Sigmoid colon (tissue), 6 donors: ENCODE measurements at regions not wholly inside any gene's neighbourhood (a gene's known extent, or its start where the extent isn't known, plus 50 kb on each side); places are given as distances from the start of the nearest gene placed in this dataset.

Experiments used
- DNase-seq: peaks from one replicate; pipeline ENCODE4 v3.0.0-alpha.2; 2019
- H3K27ac ChIP-seq, 4 donors: fragments of 200-600 bp; sonication (generic); one replicate each; pipeline ENCODE4 v1.5.1; 2016 to 2019; ENCODE audit warnings: mild to moderate bottlenecking in 1 of 4
- H3K27me3 ChIP-seq, 3 donors: fragments of 200-600 bp; sonication (generic); one replicate each; pipeline ENCODE4 v1.5.1; 2019; ENCODE audit warnings: mild to moderate bottlenecking in 1 of 3
- H3K36me3 ChIP-seq, 4 donors: fragments of 200-600 bp; sonication (generic); one replicate each; pipeline ENCODE4 v1.5.1; 2016 to 2019
- H3K4me1 ChIP-seq, 4 donors: fragments of 200-600 bp; sonication (generic); one replicate each; pipeline ENCODE4 v1.5.1; 2017 to 2019
- H3K4me3 ChIP-seq, 4 donors: fragments of 200-600 bp; sonication (generic); one replicate each; pipeline ENCODE4 v1.5.1; 2017 to 2019; ENCODE audit warnings: mild to moderate bottlenecking in 2 of 4, moderate library complexity in 1 of 4
- H3K9me3 ChIP-seq, 4 donors: fragments of 200-600 bp in 3 of 4; sonication (generic) in 3 of 4; one replicate each; pipeline versions ENCODE4 v1.5.1 to v1.6.1; 2013 to 2019
- EP300 ChIP-seq, 4 donors: sonication (generic); formaldehyde crosslinking; IDR thresholded peaks; one replicate each; pipeline ENCODE4 v1.6.1; 2017; ENCODE audit warnings: antibody characterized with exemption in 4 of 4
- POLR2A ChIP-seq, 2 donors: fragments of 450-650 bp; IDR thresholded peaks; one replicate each; pipeline ENCODE4 v1.6.1; 2016; ENCODE audit warnings: antibody characterized with exemption in 2 of 2, mild to moderate bottlenecking in 2 of 2, moderate library complexity in 2 of 2
- POLR2AphosphoS5 ChIP-seq, 4 donors: sonication (generic); formaldehyde crosslinking; IDR thresholded peaks; one replicate each; pipeline ENCODE4 v1.6.1; 2017; ENCODE audit warnings: antibody characterized with exemption in 4 of 4
- WGBS, 2 donors: extraction: QIAGEN DNeasy Blood & Tissue Kit; methylation state at CpG; one replicate each; pipeline ENCODE4 v1.1.7; 2013; 5-methylcytosine and 5-hydroxymethylcytosine counted together
- intact Hi-C: fragments of 100-400 bp; cut with DNase I; formaldehyde crosslinking; loops from one replicate; pipeline ENCODE4 v1.15.1; 2023
- TF ChIP-seq, protein P1 (sequence below), 4 experiments: fragments of 450-650 bp in 3 of 4; fragments of 200-600 bp in 1 of 4; IDR thresholded peaks; one replicate each; pipeline ENCODE4 v1.5.1; 2016 to 2019; ENCODE audit warnings: antibody characterized with exemption in 4 of 4, mild to moderate bottlenecking in 3 of 4, moderate library complexity in 2 of 4
- donor health status: healthy with polysubstance abuse.
- donor health status: healthy.

- WGBS, 2 donors, result 84 to 90% methylated on average over 7 of the region's 7 CpGs
- intact Hi-C loops, result no loop called here
These were observed 260.6 kb downstream of the ETS1 start for GRCh38 chr11:128326791-128327190.

DNA sequence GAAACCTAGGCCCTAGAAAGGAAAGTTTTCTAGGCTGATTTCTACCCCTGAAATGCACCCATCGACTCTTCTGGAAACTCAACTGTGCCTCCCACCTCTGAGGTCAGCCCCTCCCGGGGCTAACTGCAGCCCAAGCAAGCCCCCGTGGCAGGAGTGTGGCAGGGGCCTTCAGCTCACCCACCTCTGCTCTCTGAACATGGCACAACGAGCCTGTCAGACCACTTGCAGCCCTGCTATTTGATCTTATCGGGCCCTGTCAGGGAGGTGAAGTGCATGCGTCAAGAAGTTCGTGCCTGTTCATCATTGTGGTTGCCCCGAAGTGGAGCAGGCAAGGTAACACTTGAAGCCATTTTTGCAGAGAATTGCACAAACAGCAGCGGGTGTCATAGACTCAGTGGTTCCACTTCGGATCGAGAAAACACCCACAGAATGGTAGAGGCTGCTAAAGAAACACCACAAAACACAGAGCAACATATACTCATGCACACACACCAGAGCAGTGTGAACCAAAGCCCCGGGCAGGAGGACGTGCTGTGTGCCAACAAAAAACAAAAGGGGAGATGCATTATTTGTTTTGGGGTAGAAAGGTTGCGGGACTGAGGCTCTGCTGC, 262.7 kb downstream of the ETS1 start:
- TF ChIP-seq EP300 (IDR thresholded peaks at IDR 0.05), result no peak
- TF ChIP-seq POLR2A (IDR thresholded peaks at IDR 0.05), result no peak
- no peak for TF ChIP-seq POLR2AphosphoS5 (IDR thresholded peaks at IDR 0.05)
- TF ChIP-seq, protein P1, sequence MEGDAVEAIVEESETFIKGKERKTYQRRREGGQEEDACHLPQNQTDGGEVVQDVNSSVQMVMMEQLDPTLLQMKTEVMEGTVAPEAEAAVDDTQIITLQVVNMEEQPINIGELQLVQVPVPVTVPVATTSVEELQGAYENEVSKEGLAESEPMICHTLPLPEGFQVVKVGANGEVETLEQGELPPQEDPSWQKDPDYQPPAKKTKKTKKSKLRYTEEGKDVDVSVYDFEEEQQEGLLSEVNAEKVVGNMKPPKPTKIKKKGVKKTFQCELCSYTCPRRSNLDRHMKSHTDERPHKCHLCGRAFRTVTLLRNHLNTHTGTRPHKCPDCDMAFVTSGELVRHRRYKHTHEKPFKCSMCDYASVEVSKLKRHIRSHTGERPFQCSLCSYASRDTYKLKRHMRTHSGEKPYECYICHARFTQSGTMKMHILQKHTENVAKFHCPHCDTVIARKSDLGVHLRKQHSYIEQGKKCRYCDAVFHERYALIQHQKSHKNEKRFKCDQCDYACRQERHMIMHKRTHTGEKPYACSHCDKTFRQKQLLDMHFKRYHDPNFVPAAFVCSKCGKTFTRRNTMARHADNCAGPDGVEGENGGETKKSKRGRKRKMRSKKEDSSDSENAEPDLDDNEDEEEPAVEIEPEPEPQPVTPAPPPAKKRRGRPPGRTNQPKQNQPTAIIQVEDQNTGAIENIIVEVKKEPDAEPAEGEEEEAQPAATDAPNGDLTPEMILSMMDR (IDR thresholded peaks at IDR 0.05), result no peak
- Histone ChIP-seq H3K27ac (no peak overlapping the region), H3K4me3 (no peak overlapping the region), H3K9me3 (no peaks in the 10 kb centered on the region), H3K4me1 (no peaks in the 10 kb centered on the region), H3K36me3 (no peaks in the 10 kb centered on the region), H3K27me3 (no peaks in the 10 kb centered on the region)
- WGBS, 2 donors, result 77 to 89% methylated on average over 14 of the region's 14 CpGs
- intact Hi-C loops, result no loop called here
- no peak for DNase-seq

More at GRCh38 chr11:128326791-128327190, 260.6 kb downstream of the ETS1 start:
- DNase-seq, result no peak
- Histone ChIP-seq H3K4me3 (no peak overlapping the region), H3K27ac (no peak overlapping the region), H3K4me1 (no peaks in the 10 kb centered on the region), H3K9me3 (no peaks in the 10 kb centered on the region), H3K36me3 (no peaks in the 10 kb centered on the region), H3K27me3 (no peaks in the 10 kb centered on the region)
- TF ChIP-seq, protein P1 (IDR thresholded peaks at IDR 0.05), result no peak
- TF ChIP-seq EP300 (IDR thresholded peaks at IDR 0.05), result no peak

GRCh38 chr11:128324051-128324481, 263.3 kb downstream of the ETS1 start:
- H3K4me1 ChIP-seq, result no peaks in the 10 kb centered on the region
- no peaks in the 10 kb centered on the region for H3K36me3 ChIP-seq
- H3K4me3 ChIP-seq, result no peak overlapping the region
- intact Hi-C loops, result no loop called here
- no peak for DNase-seq
- no peak overlapping the region for H3K27ac ChIP-seq
- 73 to 88% methylated on average over 9 of the region's 9 CpGs for WGBS, 2 donors
- no peaks in the 10 kb centered on the region for H3K27me3 ChIP-seq
- TF ChIP-seq POLR2AphosphoS5 (IDR thresholded peaks at IDR 0.05), result no peak
- TF ChIP-seq EP300 (IDR thresholded peaks at IDR 0.05), result no peak
- TF ChIP-seq, protein P1 (IDR thresholded peaks at IDR 0.05), result no peak
- TF ChIP-seq POLR2A (IDR thresholded peaks at IDR 0.05), result no peak
- H3K9me3 ChIP-seq, result no peaks in the 10 kb centered on the region

DNA sequence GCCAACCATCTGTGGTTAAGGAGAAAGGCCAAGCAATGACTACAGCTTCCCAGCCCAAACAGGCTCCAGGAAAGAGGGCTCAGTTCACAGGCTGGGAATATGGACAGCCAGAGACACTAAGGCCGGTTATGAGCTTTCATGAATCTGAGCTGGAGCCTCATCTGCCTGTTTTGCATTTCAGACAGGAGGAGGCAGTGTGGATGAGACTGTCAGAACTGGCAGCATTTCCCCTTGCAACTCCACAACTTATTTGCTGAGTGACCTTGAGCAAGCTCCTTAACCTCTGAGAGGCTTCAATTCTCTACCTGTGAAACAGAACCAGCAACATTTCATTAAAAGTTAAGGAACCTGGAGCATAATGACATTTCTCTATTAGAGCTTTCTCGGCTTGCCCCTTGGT, 264.0 kb downstream of the ETS1 start:
- no peaks in the 10 kb centered on the region for H3K27me3 ChIP-seq
- no peak for DNase-seq
- H3K4me3 ChIP-seq, result no peak overlapping the region
- intact Hi-C loops, result no loop called here
- H3K36me3 ChIP-seq, result no peaks in the 10 kb centered on the region
- TF ChIP-seq EP300 (IDR thresholded peaks at IDR 0.05) (no peak), POLR2AphosphoS5 (IDR thresholded peaks at IDR 0.05) (no peak), POLR2A (IDR thresholded peaks at IDR 0.05) (no peak)
- TF ChIP-seq, protein P1 (IDR thresholded peaks at IDR 0.05), result no peak
- H3K4me1 ChIP-seq, result no peaks in the 10 kb centered on the region
- H3K27ac ChIP-seq, result no peak overlapping the region
- 64 to 73% methylated on average over 2 of the region's 2 CpGs for WGBS, 2 donors
- no peaks in the 10 kb centered on the region for H3K9me3 ChIP-seq
